Smooth muscle cell (in vitro differentiated cells): ENCODE measurements at regions not wholly inside any gene's neighbourhood (a gene's known extent, or its start where the extent isn't known, plus 50 kb on each side); places are given as distances from the start of the nearest gene placed in this dataset.

Source experiments
- DNase-seq: peaks from one replicate; lab custom pipeline; 2025; ENCODE audit not compliant: unreplicated experiment; lab: John Stamatoyannopoulos, UW
- H2AFZ ChIP-seq: fragments of 200-600 bp; sonication (generic); 2 replicates; pipeline ENCODE4 v1.6.0; 2016; ENCODE audit warnings: antibody characterized with exemption, low read depth, mild to moderate bottlenecking
- H3F3A ChIP-seq: fragments of 200-600 bp; sonication (generic); 2 replicates; pipeline ENCODE4 v1.6.0; 2017; ENCODE audit warnings: antibody characterized with exemption, low read depth
- H3K27ac ChIP-seq: fragments of 200-600 bp; sonication (generic); 2 replicates; pipeline ENCODE4 v1.5.1; 2016; ENCODE audit warnings: low read depth, mild to moderate bottlenecking
- H3K27me3 ChIP-seq: fragments of 200-600 bp; sonication (generic); 2 replicates; pipeline ENCODE4 v1.6.1; 2016; ENCODE audit warnings: low read depth, mild to moderate bottlenecking
- H3K36me3 ChIP-seq: fragments of 200-600 bp; sonication (generic); 2 replicates; pipeline ENCODE4 v1.5.1; 2016; ENCODE audit warnings: low read depth
- H3K4me1 ChIP-seq: fragments of 200-600 bp; sonication (generic); 2 replicates; pipeline ENCODE4 v1.5.1; 2016; ENCODE audit warnings: low read depth
- H3K4me2 ChIP-seq: fragments of 200-600 bp; sonication (generic); 2 replicates; pipeline ENCODE4 v1.6.0; 2016; ENCODE audit warnings: mild to moderate bottlenecking
- H3K4me3 ChIP-seq: fragments of 200-600 bp; sonication (generic); 2 replicates; pipeline ENCODE4 v1.5.1; 2016; ENCODE audit warnings: mild to moderate bottlenecking
- H3K79me2 ChIP-seq: fragments of 200-600 bp; sonication (generic); 2 replicates; pipeline ENCODE4 v1.6.0; 2016; ENCODE audit warnings: low read depth, mild to moderate bottlenecking
- H3K9ac ChIP-seq: fragments of 200-600 bp; sonication (generic); 2 replicates; pipeline ENCODE4 v1.6.0; 2016; ENCODE audit warnings: low read depth
- H3K9me3 ChIP-seq: fragments of 200-600 bp; sonication (generic); replicated peaks from 2 replicates; pipeline ENCODE4 v1.5.1; 2016; ENCODE audit warnings: low read depth
- H4K20me1 ChIP-seq: fragments of 200-600 bp; sonication (generic); 2 replicates; pipeline ENCODE4 v1.6.0; 2016; ENCODE audit warnings: low read depth
- CTCF ChIP-seq: fragments of 200-600 bp; sonication (generic); IDR thresholded peaks from 2 replicates; pipeline ENCODE4 v1.5.1; 2017; ENCODE audit warnings: borderline replicate concordance, mild to moderate bottlenecking, antibody characterized with exemption; ENCODE audit not compliant: insufficient read depth, poor library complexity, severe bottlenecking
- WGBS: methylation state at CpG from one replicate; pipeline ENCODE4 v1.1.7; 2016; ENCODE audit warnings: low lambda C conversion rate; 5-methylcytosine and 5-hydroxymethylcytosine counted together

DNA sequence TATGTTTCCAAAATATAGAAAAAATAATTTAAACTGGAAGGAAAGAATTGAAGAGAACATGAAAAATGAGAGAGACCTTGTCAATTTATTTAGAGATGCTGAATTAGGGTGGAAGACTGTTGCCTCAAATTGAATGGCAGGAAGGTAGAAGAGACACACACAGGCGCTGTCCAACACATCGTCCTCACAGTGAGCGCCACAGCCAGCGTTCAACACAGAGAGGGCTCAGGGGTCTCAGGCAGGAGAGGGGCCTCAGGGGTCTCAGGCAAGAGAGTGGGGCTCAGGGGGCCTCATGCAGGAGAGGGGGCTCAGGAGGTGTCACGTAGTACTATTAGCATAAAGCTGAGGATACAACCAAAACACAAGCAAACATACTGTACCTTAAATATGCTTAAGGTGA lies 65.7 kb downstream of the TMEM18 start:
- Histone ChIP-seq H4K20me1 (no peaks in the 10 kb centered on the region), H3K4me2 (no peak overlapping the region), H3K9me3 (no peaks in the 10 kb centered on the region), H3K4me1 (no peaks in the 10 kb centered on the region), H3K4me3 (no peak overlapping the region), H3K79me2 (no peaks in the 10 kb centered on the region), H3F3A (no peaks in the 10 kb centered on the region), H3K27ac (no peak overlapping the region), H2AFZ (no peak overlapping the region), H3K27me3 (no peaks in the 10 kb centered on the region), H3K9ac (no peak overlapping the region), H3K36me3 (no peaks in the 10 kb centered on the region)
- no peak for DNase-seq
- TF ChIP-seq CTCF: no peak
- WGBS: 86% methylated on average over 5 of the region's 5 CpGs

GRCh38 chr2:610491-610890 lies 66.7 kb downstream of the TMEM18 start:
- 83% methylated on average over 3 of the region's 3 CpGs for WGBS
- no peak overlapping the region for H3K4me2 ChIP-seq
- H3K4me1 ChIP-seq: no peaks in the 10 kb centered on the region
- H3F3A ChIP-seq: no peaks in the 10 kb centered on the region
- no peaks in the 10 kb centered on the region for H4K20me1 ChIP-seq
- no peak overlapping the region for H3K27ac ChIP-seq
- H2AFZ ChIP-seq: no peak overlapping the region
- no peaks in the 10 kb centered on the region for H3K9me3 ChIP-seq
- H3K4me3 ChIP-seq: no peak overlapping the region
- TF ChIP-seq CTCF: no peak
- no peak for DNase-seq
- no peak overlapping the region for H3K9ac ChIP-seq
- no peaks in the 10 kb centered on the region for H3K27me3 ChIP-seq
- no peaks in the 10 kb centered on the region for H3K36me3 ChIP-seq
- no peaks in the 10 kb centered on the region for H3K79me2 ChIP-seq

- H3K9ac ChIP-seq: no peak overlapping the region
- no peaks in the 10 kb centered on the region for H3K79me2 ChIP-seq
- H2AFZ ChIP-seq: no peak overlapping the region
- no peak overlapping the region for H3K4me3 ChIP-seq
- WGBS: 84% methylated on average over 8 of the region's 8 CpGs
- H3K4me1 ChIP-seq: no peaks in the 10 kb centered on the region
- H3K4me2 ChIP-seq: no peak overlapping the region
- H3F3A ChIP-seq: no peaks in the 10 kb centered on the region
- H4K20me1 ChIP-seq: no peaks in the 10 kb centered on the region
- no peaks in the 10 kb centered on the region for H3K9me3 ChIP-seq
- no peaks in the 10 kb centered on the region for H3K36me3 ChIP-seq
- DNase-seq: no peak
- no peak for TF ChIP-seq CTCF
- no peaks in the 10 kb centered on the region for H3K27me3 ChIP-seq
- no peak overlapping the region for H3K27ac ChIP-seq
Measured at GRCh38 chr2:609881-610280, 67.3 kb downstream of the TMEM18 start.

DNA sequence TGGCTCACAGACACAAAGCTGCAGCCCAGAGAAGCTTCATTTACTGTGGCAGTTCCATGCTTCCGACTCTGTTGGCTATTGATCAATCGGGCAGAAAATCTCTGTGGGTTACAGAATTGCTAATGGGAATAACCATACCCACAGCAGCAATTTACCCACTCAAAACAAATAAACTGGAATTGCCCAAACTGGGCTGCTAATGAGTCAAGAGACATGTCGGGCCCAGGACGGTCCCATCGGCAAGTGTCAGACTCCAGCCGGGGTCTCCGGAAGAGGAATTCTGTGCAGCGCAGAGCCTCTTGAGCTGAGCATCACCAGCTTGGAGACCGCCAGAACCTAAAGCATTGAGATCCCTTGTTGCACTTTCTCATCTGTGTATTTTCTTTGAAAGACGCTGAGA lies 67.8 kb downstream of the TMEM18 start:
- Histone ChIP-seq H3K9ac (no peak overlapping the region), H3K4me3 (no peak overlapping the region), H3F3A (no peaks in the 10 kb centered on the region), H3K4me1 (no peaks in the 10 kb centered on the region), H3K4me2 (no peak overlapping the region), H3K36me3 (no peaks in the 10 kb centered on the region), H3K27me3 (no peaks in the 10 kb centered on the region), H3K27ac (no peak overlapping the region), H3K79me2 (no peaks in the 10 kb centered on the region), H2AFZ (no peak overlapping the region), H4K20me1 (no peaks in the 10 kb centered on the region), H3K9me3 (no peaks in the 10 kb centered on the region)
- no peak for TF ChIP-seq CTCF
- 94% methylated on average over 10 of the region's 10 CpGs for WGBS
- no peak for DNase-seq
